GM23338 (cell line): ENCODE measurements at regions not wholly inside any gene's neighbourhood (a gene's known extent, or its start where the extent isn't known, plus 50 kb on each side); places are given as distances from the start of the nearest gene placed in this dataset.

Experiments
- ATAC-seq: fragments of 200-7000 bp; cut with Tn5 transposase; 3 replicates; pipeline ENCODE4 v1.9.1; 2020
- DNase-seq: peaks from one replicate; pipeline ENCODE4 v3.0.0-alpha.2; 2015; ENCODE audit warnings: low spot score
- H2AFZ ChIP-seq: fragments of 200-600 bp; sonication (generic); 2 replicates; pipeline ENCODE4 v1.8.0; 2016; ENCODE audit warnings: antibody characterized with exemption, mild to moderate bottlenecking, moderate library complexity
- H3F3A ChIP-seq: fragments of 200-600 bp; sonication (generic); replicated peaks from 2 replicates; pipeline ENCODE4 v1.8.0; 2017; ENCODE audit warnings: antibody characterized with exemption, mixed run types, low read depth
- H3K27ac ChIP-seq: fragments of 200-600 bp; sonication (generic); 2 replicates; pipeline ENCODE4 v1.6.1; 2016; ENCODE audit warnings: low read depth
- H3K27me3 ChIP-seq: fragments of 200-600 bp; sonication (generic); 2 replicates; pipeline ENCODE4 v1.8.0; 2016; ENCODE audit warnings: mild to moderate bottlenecking, mixed run types, moderate library complexity; ENCODE audit not compliant: insufficient read depth
- H3K36me3 ChIP-seq: fragments of 200-600 bp; sonication (generic); 2 replicates; pipeline ENCODE4 v1.8.0; 2016; ENCODE audit warnings: mild to moderate bottlenecking; ENCODE audit not compliant: insufficient read depth
- H3K4me1 ChIP-seq: fragments of 200-600 bp; sonication (generic); 2 replicates; pipeline ENCODE4 v1.8.0; 2016; ENCODE audit warnings: mild to moderate bottlenecking, moderate library complexity; ENCODE audit not compliant: insufficient read depth
- H3K4me2 ChIP-seq: fragments of 200-600 bp; sonication (generic); 2 replicates; pipeline ENCODE4 v1.7.1; 2017; ENCODE audit warnings: mixed run types
- H3K4me3 ChIP-seq: fragments of 200-600 bp; sonication (generic); 2 replicates; pipeline ENCODE4 v1.6.1; 2016; ENCODE audit warnings: mixed run types
- H3K79me2 ChIP-seq: fragments of 200-600 bp; sonication (generic); replicated peaks from 2 replicates; pipeline ENCODE4 v1.8.0; 2017; ENCODE audit warnings: mild to moderate bottlenecking; ENCODE audit not compliant: insufficient read depth
- H3K9me2 ChIP-seq: fragments of 200-600 bp; sonication (generic); 2 replicates; pipeline ENCODE4 v1.8.0; 2017; ENCODE audit not compliant: insufficient read depth
- H4K20me1 ChIP-seq: fragments of 200-600 bp; sonication (generic); replicated peaks from 2 replicates; pipeline ENCODE4 v1.8.0; 2017; ENCODE audit warnings: mild to moderate bottlenecking; ENCODE audit not compliant: insufficient read depth
- H3K27ac Mint-ChIP-seq: 2 replicates; pipeline ENCODE4 v1.8.0; 2020; ENCODE audit warnings: inconsistent platforms, mild to moderate bottlenecking, moderate library complexity, mixed read lengths
- H3K27me3 Mint-ChIP-seq: 3 replicates; pipeline ENCODE4 v1.8.0; 2022; ENCODE audit warnings: low read depth, mild to moderate bottlenecking, moderate library complexity, mixed read lengths, inconsistent platforms; ENCODE audit not compliant: insufficient read depth, poor library complexity
- H3K36me3 Mint-ChIP-seq: 3 replicates; pipeline ENCODE4 v1.8.0; 2021; ENCODE audit warnings: low read depth, mild to moderate bottlenecking, inconsistent platforms, moderate library complexity, mixed read lengths
- H3K4me1 Mint-ChIP-seq: 3 replicates; pipeline ENCODE4 v1.8.0; 2020; ENCODE audit warnings: mild to moderate bottlenecking, inconsistent platforms, mixed read lengths
- H3K4me3 Mint-ChIP-seq: 3 replicates; pipeline ENCODE4 v1.8.0; 2021; ENCODE audit warnings: moderate library complexity, mild to moderate bottlenecking, inconsistent platforms, mixed read lengths
- H3K9me3 Mint-ChIP-seq: 3 replicates; pipeline ENCODE4 v1.8.0; 2020; ENCODE audit warnings: moderate library complexity, mild to moderate bottlenecking, inconsistent platforms, mixed read lengths
- CREB1 ChIP-seq: fragments of 250-450 bp; sonication (Bioruptor Pico); IDR thresholded peaks from 2 replicates; pipeline ENCODE4 v1.5.0; 2020; ENCODE audit warnings: low read depth, mild to moderate bottlenecking, moderate library complexity
- EZH2 ChIP-seq: fragments of 200-600 bp; sonication (generic); IDR thresholded peaks from one replicate; pipeline ENCODE4 v1.8.0; 2017; ENCODE audit warnings: antibody characterized with exemption, mild to moderate bottlenecking, low read depth; ENCODE audit not compliant: unreplicated experiment
- EZH2phosphoT487 ChIP-seq: fragments of 200-600 bp; sonication (generic); IDR thresholded peaks from one replicate; pipeline ENCODE4 v1.8.1; 2018; ENCODE audit warnings: antibody characterized with exemption; ENCODE audit not compliant: unreplicated experiment
- JUNB ChIP-seq: IDR thresholded peaks from one replicate; pipeline ENCODE4 v1.6.1; 2016; ENCODE audit warnings: antibody characterized with exemption; ENCODE audit not compliant: unreplicated experiment
- POLR2AphosphoS5 ChIP-seq: IDR thresholded peaks from 2 replicates; pipeline ENCODE4 v1.6.1; 2016; ENCODE audit warnings: antibody characterized with exemption, low read depth
- ZNF114 ChIP-seq: fragments of 250-450 bp; sonication (Bioruptor Pico); IDR thresholded peaks from 2 replicates; pipeline ENCODE4 v1.5.0; 2020; ENCODE audit warnings: mild to moderate bottlenecking, moderate library complexity
- ZNF331 ChIP-seq: fragments of 250-450 bp; sonication (Bioruptor Pico); IDR thresholded peaks from 2 replicates; pipeline ENCODE4 v1.5.0; 2020; ENCODE audit warnings: low read depth, mild to moderate bottlenecking, moderate library complexity
- TF ChIP-seq, protein P1 (sequence below): fragments of 250-450 bp; sonication (Bioruptor Pico); IDR thresholded peaks from 2 replicates; pipeline ENCODE4 v1.5.0; 2020; ENCODE audit warnings: mild to moderate bottlenecking, moderate library complexity

DNA sequence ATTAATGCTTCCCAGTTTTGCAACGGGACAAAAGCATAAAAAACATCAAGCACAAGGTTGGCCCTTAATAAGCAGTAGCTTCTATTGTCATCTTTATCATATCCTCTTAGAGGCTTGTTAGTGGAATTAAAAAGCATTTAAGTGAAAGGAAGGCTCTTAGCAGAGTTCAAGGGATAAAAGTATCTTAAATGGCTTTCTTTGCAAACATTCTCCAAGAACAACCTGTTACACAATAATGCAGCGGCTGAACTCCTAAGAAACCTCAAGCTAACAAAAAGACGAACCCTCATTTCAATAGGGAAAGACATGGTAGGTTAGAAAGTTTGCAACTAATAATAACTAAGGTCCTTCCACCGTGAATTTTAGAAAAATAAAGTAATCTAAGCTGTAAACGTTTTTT lies 82.1 kb downstream of the MPP7 start:
- Histone ChIP-seq H3K27ac (no peak overlapping the region), H3K4me2 (no peak overlapping the region), H3K79me2 (no peaks in the 10 kb centered on the region), H3K9me2 (no peaks in the 10 kb centered on the region), H3K36me3 (no peaks in the 10 kb centered on the region), H3K27me3 (no peaks in the 10 kb centered on the region), H4K20me1 (no peaks in the 10 kb centered on the region), H3K4me1 (peaks cover 2% of the 10 kb centered on the region), H2AFZ (no peak overlapping the region), H3F3A (no peaks in the 10 kb centered on the region), H3K4me3 (no peak overlapping the region)
- ATAC-seq (no peak), DNase-seq (no peak)
- TF ChIP-seq ZNF114 (no peak), EZH2phosphoT487 (no peak), POLR2AphosphoS5 (no peak), CREB1 (no peak), EZH2 (no peak), ZNF331 (CRISPR knock-in tag) (no peak), JUNB (no peak)
- TF ChIP-seq, protein P1, sequence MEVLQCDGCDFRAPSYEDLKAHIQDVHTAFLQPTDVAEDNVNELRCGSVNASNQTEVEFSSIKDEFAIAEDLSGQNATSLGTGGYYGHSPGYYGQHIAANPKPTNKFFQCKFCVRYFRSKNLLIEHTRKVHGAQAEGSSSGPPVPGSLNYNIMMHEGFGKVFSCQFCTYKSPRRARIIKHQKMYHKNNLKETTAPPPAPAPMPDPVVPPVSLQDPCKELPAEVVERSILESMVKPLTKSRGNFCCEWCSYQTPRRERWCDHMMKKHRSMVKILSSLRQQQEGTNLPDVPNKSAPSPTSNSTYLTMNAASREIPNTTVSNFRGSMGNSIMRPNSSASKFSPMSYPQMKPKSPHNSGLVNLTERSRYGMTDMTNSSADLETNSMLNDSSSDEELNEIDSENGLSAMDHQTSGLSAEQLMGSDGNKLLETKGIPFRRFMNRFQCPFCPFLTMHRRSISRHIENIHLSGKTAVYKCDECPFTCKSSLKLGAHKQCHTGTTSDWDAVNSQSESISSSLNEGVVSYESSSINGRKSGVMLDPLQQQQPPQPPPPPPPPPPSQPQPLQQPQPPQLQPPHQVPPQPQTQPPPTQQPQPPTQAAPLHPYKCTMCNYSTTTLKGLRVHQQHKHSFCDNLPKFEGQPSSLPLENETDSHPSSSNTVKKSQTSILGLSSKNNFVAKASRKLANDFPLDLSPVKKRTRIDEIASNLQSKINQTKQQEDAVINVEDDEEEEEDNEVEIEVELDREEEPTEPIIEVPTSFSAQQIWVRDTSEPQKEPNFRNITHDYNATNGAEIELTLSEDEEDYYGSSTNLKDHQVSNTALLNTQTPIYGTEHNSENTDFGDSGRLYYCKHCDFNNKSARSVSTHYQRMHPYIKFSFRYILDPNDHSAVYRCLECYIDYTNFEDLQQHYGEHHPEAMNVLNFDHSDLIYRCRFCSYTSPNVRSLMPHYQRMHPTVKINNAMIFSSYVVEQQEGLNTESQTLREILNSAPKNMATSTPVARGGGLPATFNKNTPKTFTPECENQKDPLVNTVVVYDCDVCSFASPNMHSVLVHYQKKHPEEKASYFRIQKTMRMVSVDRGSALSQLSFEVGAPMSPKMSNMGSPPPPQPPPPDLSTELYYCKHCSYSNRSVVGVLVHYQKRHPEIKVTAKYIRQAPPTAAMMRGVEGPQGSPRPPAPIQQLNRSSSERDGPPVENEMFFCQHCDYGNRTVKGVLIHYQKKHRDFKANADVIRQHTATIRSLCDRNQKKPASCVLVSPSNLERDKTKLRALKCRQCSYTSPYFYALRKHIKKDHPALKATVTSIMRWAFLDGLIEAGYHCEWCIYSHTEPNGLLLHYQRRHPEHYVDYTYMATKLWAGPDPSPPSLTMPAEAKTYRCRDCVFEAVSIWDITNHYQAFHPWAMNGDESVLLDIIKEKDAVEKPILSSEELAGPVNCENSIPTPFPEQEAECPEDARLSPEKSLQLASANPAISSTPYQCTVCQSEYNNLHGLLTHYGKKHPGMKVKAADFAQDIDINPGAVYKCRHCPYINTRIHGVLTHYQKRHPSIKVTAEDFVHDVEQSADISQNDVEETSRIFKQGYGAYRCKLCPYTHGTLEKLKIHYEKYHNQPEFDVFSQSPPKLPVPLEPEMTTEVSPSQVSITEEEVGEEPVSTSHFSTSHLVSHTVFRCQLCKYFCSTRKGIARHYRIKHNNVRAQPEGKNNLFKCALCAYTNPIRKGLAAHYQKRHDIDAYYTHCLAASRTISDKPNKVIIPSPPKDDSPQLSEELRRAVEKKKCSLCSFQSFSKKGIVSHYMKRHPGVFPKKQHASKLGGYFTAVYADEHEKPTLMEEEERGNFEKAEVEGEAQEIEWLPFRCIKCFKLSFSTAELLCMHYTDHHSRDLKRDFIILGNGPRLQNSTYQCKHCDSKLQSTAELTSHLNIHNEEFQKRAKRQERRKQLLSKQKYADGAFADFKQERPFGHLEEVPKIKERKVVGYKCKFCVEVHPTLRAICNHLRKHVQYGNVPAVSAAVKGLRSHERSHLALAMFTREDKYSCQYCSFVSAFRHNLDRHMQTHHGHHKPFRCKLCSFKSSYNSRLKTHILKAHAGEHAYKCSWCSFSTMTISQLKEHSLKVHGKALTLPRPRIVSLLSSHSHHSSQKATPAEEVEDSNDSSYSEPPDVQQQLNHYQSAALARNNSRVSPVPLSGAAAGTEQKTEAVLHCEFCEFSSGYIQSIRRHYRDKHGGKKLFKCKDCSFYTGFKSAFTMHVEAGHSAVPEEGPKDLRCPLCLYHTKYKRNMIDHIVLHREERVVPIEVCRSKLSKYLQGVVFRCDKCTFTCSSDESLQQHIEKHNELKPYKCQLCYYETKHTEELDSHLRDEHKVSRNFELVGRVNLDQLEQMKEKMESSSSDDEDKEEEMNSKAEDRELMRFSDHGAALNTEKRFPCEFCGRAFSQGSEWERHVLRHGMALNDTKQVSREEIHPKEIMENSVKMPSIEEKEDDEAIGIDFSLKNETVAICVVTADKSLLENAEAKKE: no peak
- Mint-ChIP-seq H3K9me3 (no peaks in the 10 kb centered on the region), H3K36me3 (no peaks in the 10 kb centered on the region), H3K4me3 (no peak overlapping the region), H3K27me3 (no peaks in the 10 kb centered on the region), H3K4me1 (peaks cover 30% of the 10 kb centered on the region), H3K27ac (peak overlapping the region; percentile 32; the same call in 1 of the 2 replicates)

- Histone ChIP-seq H4K20me1 (no peaks in the 10 kb centered on the region), H3K79me2 (no peaks in the 10 kb centered on the region), H3K4me3 (no peak overlapping the region), H3F3A (no peaks in the 10 kb centered on the region), H3K27me3 (no peaks in the 10 kb centered on the region), H3K9me2 (no peaks in the 10 kb centered on the region), H3K4me1 (peaks cover 16% of the 10 kb centered on the region), H3K4me2 (no peak overlapping the region), H3K36me3 (no peaks in the 10 kb centered on the region), H3K27ac (no peak overlapping the region), H2AFZ (no peak overlapping the region)
- no peak for DNase-seq
- Mint-ChIP-seq H3K4me3 (no peak overlapping the region), H3K9me3 (no peaks in the 10 kb centered on the region), H3K36me3 (no peaks in the 10 kb centered on the region), H3K27ac (no peak overlapping the region), H3K27me3 (peaks cover 2% of the 10 kb centered on the region), H3K4me1 (peaks cover 43% of the 10 kb centered on the region)
- no peak for ATAC-seq
- TF ChIP-seq, protein P1: no peak
- TF ChIP-seq POLR2AphosphoS5 (no peak), CREB1 (no peak), ZNF114 (no peak), ZNF331 (CRISPR knock-in tag) (no peak)
Measured at GRCh38 chr10:28219251-28219650, 83.6 kb downstream of the MPP7 start.
